ENCODE measurements at regions not wholly inside any gene's neighbourhood (a gene's known extent, or its start where the extent isn't known, plus 50 kb on each side); places are given as distances from the start of the nearest gene placed in this dataset.

- no peak overlapping the region for H3K4me3 ChIP-seq (ENCODE audit: low read length)
- no peak overlapping the region for H3K4me3 Mint-ChIP-seq
- 73% methylated on average over 2 of the region's 4 CpGs for WGBS (ENCODE audit: insufficient coverage)
- intact Hi-C loops (cut with micrococcal nuclease) = loop anchor here (10.0 kb wide), 2 partner anchors 147 to 247 kb away; no protein-coding TSS in a partner anchor
- H3K36me3 ChIP-seq (ENCODE audit: control insufficient read depth, insufficient read depth, low read length) = no peaks in the 10 kb centered on the region
- no peaks in the 10 kb centered on the region for H3K9me3 Mint-ChIP-seq
- ATAC-seq (no peak), DNase-seq (no peak)
- H3K27ac ChIP-seq (ENCODE audit: low read length) = no peak overlapping the region
- no peaks in the 10 kb centered on the region for H3K4me1 ChIP-seq (ENCODE audit: control insufficient read depth, insufficient read depth, low read length)
- no peaks in the 10 kb centered on the region for H3K9me3 ChIP-seq (ENCODE audit: control insufficient read depth, insufficient read depth, low read length)
- no peaks in the 10 kb centered on the region for H3K27me3 Mint-ChIP-seq (ENCODE audit: low read depth in 2 of 2)
- no peaks in the 10 kb centered on the region for H3K4me1 Mint-ChIP-seq
- no peaks in the 10 kb centered on the region for H3K36me3 Mint-ChIP-seq
- no peak for TF ChIP-seq CTCF (IDR thresholded peaks at IDR 0.05)
- H3K27ac Mint-ChIP-seq = no peak overlapping the region
- H3K27me3 ChIP-seq (ENCODE audit: control insufficient read depth, insufficient read depth, low read length) = no peaks in the 10 kb centered on the region
Measured at GRCh38 chr6:2351807-2352431, 106.5 kb upstream of the GMDS start.

- Histone ChIP-seq H3K4me1 (ENCODE audit: control insufficient read depth, insufficient read depth, low read length) (no peaks in the 10 kb centered on the region), H3K27ac (ENCODE audit: low read length) (no peak overlapping the region), H3K27me3 (ENCODE audit: control insufficient read depth, insufficient read depth, low read length) (no peaks in the 10 kb centered on the region), H3K9me3 (ENCODE audit: control insufficient read depth, insufficient read depth, low read length) (no peaks in the 10 kb centered on the region), H3K4me3 (ENCODE audit: low read length) (no peak overlapping the region), H3K36me3 (ENCODE audit: control insufficient read depth, insufficient read depth, low read length) (no peaks in the 10 kb centered on the region)
- no peak overlapping the region for H3K27ac Mint-ChIP-seq
- DNase-seq = no peak
- 92% methylated on average over 5 of the region's 5 CpGs for WGBS (ENCODE audit: insufficient coverage)
- no peaks in the 10 kb centered on the region for H3K27me3 Mint-ChIP-seq (ENCODE audit: low read depth in 2 of 2)
- intact Hi-C loops (cut with micrococcal nuclease) = loop anchor here (10.0 kb wide), 2 partner anchors 146 to 246 kb away; no protein-coding TSS in a partner anchor
- H3K4me3 Mint-ChIP-seq = no peak overlapping the region
- ATAC-seq = peak in 1 of 3 donors; percentile 30
- no peak for TF ChIP-seq CTCF (IDR thresholded peaks at IDR 0.05)
- H3K4me1 Mint-ChIP-seq = no peaks in the 10 kb centered on the region
- H3K9me3 Mint-ChIP-seq = no peaks in the 10 kb centered on the region
- H3K36me3 Mint-ChIP-seq = no peaks in the 10 kb centered on the region
Measured at GRCh38 chr6:2351090-2351489, 105.7 kb upstream of the GMDS start.

- intact Hi-C loops (cut with micrococcal nuclease) = no loop called here
- no peaks in the 10 kb centered on the region for H3K4me1 ChIP-seq (ENCODE audit: control insufficient read depth, insufficient read depth, low read length)
- H3K27me3 ChIP-seq (ENCODE audit: control insufficient read depth, insufficient read depth, low read length) = no peaks in the 10 kb centered on the region
- no peaks in the 10 kb centered on the region for H3K36me3 ChIP-seq (ENCODE audit: control insufficient read depth, insufficient read depth, low read length)
- 96% methylated on average over 3 of the region's 3 CpGs for WGBS (ENCODE audit: insufficient coverage)
- Mint-ChIP-seq H3K4me3 (no peak overlapping the region), H3K4me1 (no peaks in the 10 kb centered on the region), H3K27ac (no peak overlapping the region), H3K27me3 (ENCODE audit: low read depth in 2 of 2) (no peaks in the 10 kb centered on the region), H3K9me3 (peaks cover 4 to 5% of the 10 kb centered on the region in 2 donors), H3K36me3 (peaks cover 4% of the 10 kb centered on the region)
- ATAC-seq = no peak
- no peak for DNase-seq
- H3K27ac ChIP-seq (ENCODE audit: low read length) = no peak overlapping the region
- no peak for TF ChIP-seq CTCF (IDR thresholded peaks at IDR 0.05)
- H3K9me3 ChIP-seq (ENCODE audit: control insufficient read depth, insufficient read depth, low read length) = peaks cover 9% of the 10 kb centered on the region
- no peak overlapping the region for H3K4me3 ChIP-seq (ENCODE audit: low read length)
Measured at GRCh38 chr6:2346078-2346477, 100.7 kb upstream of the GMDS start.

- WGBS (ENCODE audit: insufficient coverage) = 93% methylated on average over 5 of the region's 6 CpGs
- Histone ChIP-seq H3K27ac (ENCODE audit: low read length) (no peak overlapping the region), H3K4me3 (ENCODE audit: low read length) (no peak overlapping the region), H3K36me3 (ENCODE audit: control insufficient read depth, insufficient read depth, low read length) (no peaks in the 10 kb centered on the region), H3K9me3 (ENCODE audit: control insufficient read depth, insufficient read depth, low read length) (peaks cover 14% of the 10 kb centered on the region), H3K27me3 (ENCODE audit: control insufficient read depth, insufficient read depth, low read length) (no peaks in the 10 kb centered on the region), H3K4me1 (ENCODE audit: control insufficient read depth, insufficient read depth, low read length) (no peaks in the 10 kb centered on the region)
- intact Hi-C loops (cut with micrococcal nuclease) = no loop called here
- Mint-ChIP-seq H3K4me3 (no peak overlapping the region), H3K4me1 (no peaks in the 10 kb centered on the region), H3K36me3 (peaks cover 21% of the 10 kb centered on the region), H3K27ac (no peak overlapping the region), H3K9me3 (peaks cover 4 to 17% of the 10 kb centered on the region in 2 donors), H3K27me3 (ENCODE audit: low read depth in 2 of 2) (no peaks in the 10 kb centered on the region)
- no peak for TF ChIP-seq CTCF (IDR thresholded peaks at IDR 0.05)
- no peak for ATAC-seq
- DNase-seq = no peak
Measured at GRCh38 chr6:2344319-2344905, 99.0 kb upstream of the GMDS start.

All from natural killer cell (primary cell).